ENCODE measurements at regions not wholly inside any gene's neighbourhood (a gene's known extent, or its start where the extent isn't known, plus 50 kb on each side); places are given as distances from the start of the nearest gene placed in this dataset.

GRCh38 chr5:74056789-74057164 is 430.8 kb downstream of the ARHGEF28 start:
- Mint-ChIP-seq H3K27me3 (ENCODE audit: low read depth) (peaks cover 5% of the 10 kb centered on the region), H3K9me3 (no peaks in the 10 kb centered on the region), H3K4me1 (ENCODE audit: low read depth) (no peaks in the 10 kb centered on the region), H3K4me3 (no peak overlapping the region), H3K36me3 (ENCODE audit: insufficient read depth) (no peaks in the 10 kb centered on the region)
- no peak for ATAC-seq
- DNase-seq = no peak

DNA sequence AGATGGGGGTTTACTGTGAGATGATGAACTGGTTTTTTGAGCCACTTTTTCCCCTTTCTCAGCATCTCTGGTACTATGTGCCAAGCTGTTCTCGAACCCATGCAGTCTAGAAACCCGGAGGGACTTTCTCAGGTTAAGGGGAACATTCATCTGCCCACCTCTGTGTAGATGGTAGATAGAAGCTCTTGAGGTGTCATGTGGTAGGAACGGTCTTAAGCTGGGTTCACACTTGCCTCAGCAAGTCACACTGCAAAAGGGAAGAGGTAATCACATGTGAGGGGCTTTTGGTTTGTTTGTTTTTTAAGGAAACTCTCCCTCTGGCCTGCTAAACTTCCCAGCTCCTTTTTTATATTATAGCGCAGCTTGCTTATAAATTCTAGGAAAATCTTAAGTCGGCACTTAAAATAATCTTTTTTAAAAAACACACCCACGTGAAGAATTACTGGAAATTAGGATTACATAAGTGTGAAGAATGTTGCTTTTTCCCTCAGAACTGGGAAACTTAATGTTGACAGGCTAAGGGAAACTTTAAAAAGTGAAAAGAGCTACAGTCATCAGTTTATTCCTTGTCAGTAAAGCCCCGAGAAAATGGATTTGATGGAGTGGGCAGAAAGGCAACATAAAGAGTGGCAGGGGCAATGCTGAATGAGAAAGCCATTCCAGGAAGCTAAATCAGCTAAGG is 430.3 kb downstream of the ARHGEF28 start:
- no peak overlapping the region for H3K4me3 Mint-ChIP-seq
- no peaks in the 10 kb centered on the region for H3K36me3 Mint-ChIP-seq (ENCODE audit: insufficient read depth)
- H3K9me3 Mint-ChIP-seq = no peaks in the 10 kb centered on the region
- H3K27me3 Mint-ChIP-seq (ENCODE audit: low read depth) = peaks cover 5% of the 10 kb centered on the region
- H3K4me1 Mint-ChIP-seq (ENCODE audit: low read depth) = no peaks in the 10 kb centered on the region
- ATAC-seq (no peak), DNase-seq (no peak)

DNA sequence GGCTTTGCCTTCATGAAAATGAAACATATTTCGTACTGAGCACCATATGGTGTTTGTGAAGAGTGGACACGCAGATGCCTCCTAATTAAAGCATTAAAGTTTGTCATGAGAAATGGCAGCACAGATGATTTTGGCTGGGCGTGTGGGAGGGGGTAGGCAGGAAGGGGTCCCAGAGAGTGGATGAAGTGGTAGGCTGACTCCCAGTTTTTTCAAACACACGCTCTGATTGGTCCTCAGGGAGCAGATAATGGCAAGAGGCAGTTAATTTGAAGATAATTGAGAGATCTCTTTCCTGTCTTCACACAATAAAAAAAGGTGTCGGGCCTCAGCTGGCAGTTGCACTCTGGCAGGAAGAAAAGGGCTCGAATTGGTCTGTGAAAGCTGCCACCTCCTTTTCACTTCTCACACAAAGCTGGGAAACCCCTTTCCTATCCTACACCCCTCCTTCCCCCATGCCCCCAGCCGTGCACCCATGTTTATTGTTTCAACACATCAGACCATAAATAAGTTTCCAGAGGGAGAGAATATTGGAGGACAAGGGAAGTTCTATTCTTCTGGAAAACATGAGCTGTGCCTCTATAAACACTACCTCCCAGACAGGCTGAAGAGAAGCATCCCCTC is 429.6 kb downstream of the ARHGEF28 start:
- Mint-ChIP-seq H3K9me3 (no peaks in the 10 kb centered on the region), H3K4me3 (no peak overlapping the region), H3K36me3 (ENCODE audit: insufficient read depth) (no peaks in the 10 kb centered on the region), H3K4me1 (ENCODE audit: low read depth) (no peaks in the 10 kb centered on the region), H3K27me3 (ENCODE audit: low read depth) (peaks cover 5% of the 10 kb centered on the region)
- DNase-seq (no peak), ATAC-seq (peak in 1 of 2 donors; percentile 10)

DNA sequence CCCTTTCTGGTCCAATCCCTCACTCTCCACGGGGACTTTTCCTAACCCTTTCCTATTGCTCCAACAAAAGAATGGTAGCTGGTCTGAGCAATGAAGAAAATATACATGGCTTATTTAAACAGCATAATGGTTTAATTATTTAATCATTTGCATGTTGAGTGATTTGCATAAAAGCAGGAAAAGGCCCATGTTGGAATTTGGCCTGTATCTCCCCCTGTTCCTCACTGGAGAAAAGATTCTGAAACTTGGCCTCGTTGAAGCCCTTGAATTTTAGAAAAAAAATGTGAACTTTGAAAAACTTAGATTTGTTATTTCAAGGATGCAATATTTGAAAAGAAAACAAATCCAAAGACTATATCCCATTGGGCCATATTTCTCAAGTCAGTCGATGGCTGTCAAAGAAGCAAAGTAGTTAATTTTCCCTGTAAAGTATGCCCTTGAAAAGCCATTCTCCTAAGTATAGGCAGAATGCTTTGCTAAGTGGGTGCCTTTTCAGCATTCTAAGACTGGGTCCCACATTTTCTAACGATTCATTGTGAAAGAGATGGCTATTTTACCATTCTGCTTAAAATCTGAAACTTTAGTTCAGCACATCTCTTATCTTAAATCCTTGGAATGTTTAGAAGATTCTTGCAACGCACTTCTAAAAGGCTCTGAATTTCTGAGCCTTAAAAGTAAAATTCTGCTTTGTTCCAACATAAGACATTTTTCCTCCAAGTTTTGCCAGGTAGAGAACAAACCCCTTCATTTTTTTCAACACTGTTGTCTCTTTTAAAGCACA is 428.8 kb downstream of the ARHGEF28 start:
- H3K36me3 Mint-ChIP-seq (ENCODE audit: insufficient read depth) = no peaks in the 10 kb centered on the region
- DNase-seq = no peak
- peaks cover 5% of the 10 kb centered on the region for H3K27me3 Mint-ChIP-seq (ENCODE audit: low read depth)
- no peak for ATAC-seq
- H3K4me3 Mint-ChIP-seq = no peak overlapping the region
- no peaks in the 10 kb centered on the region for H3K4me1 Mint-ChIP-seq (ENCODE audit: low read depth)
- no peaks in the 10 kb centered on the region for H3K9me3 Mint-ChIP-seq

GRCh38 chr5:74054139-74054538 is 428.1 kb downstream of the ARHGEF28 start:
- no peak for ATAC-seq
- no peak for DNase-seq
- peaks cover 5% of the 10 kb centered on the region for H3K27me3 Mint-ChIP-seq (ENCODE audit: low read depth)
- H3K4me1 Mint-ChIP-seq (ENCODE audit: low read depth) = no peaks in the 10 kb centered on the region
- H3K4me3 Mint-ChIP-seq = no peak overlapping the region
- H3K9me3 Mint-ChIP-seq = no peaks in the 10 kb centered on the region
- no peaks in the 10 kb centered on the region for H3K36me3 Mint-ChIP-seq (ENCODE audit: insufficient read depth)

DNA sequence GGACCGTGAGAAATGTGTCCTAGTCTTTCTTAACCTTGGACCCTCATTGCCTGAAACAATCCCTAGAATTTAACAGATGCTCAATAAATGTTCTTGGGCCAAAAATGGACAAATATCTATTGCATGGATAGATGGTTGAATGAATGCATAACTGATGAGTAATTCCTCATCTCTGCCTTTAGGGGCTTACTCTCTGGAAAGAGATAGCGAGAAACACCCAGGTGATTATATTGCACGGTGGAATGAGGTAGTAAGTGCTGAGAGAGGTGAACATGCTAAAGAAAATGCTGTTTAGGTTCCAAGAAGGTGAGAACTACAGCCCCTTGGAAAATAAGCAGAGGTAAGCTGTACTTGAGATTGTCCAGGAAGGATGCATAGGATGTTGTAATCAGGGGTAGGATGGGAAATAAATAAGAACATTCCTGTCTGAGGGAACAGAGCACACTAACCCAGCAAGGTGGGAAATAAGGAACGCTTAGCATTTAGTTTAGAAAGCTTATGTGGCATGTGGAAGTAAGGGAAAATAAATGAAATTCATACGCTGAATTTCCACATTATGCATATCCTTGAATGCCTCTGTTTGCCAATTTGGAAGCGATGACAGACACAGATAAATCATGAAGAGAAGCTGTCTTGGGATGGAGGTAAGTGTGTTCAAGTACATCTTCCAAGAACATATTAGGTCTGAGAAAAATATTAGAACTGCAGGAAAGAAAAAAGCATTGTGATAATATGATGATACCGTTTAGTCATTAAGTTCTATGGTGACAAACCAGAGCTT is 426.6 kb downstream of the ARHGEF28 start:
- Mint-ChIP-seq H3K9me3 (no peaks in the 10 kb centered on the region), H3K36me3 (ENCODE audit: insufficient read depth) (no peaks in the 10 kb centered on the region), H3K27me3 (ENCODE audit: low read depth) (peaks cover 5% of the 10 kb centered on the region), H3K4me3 (no peak overlapping the region), H3K4me1 (ENCODE audit: low read depth) (no peaks in the 10 kb centered on the region)
- ATAC-seq (no peak), DNase-seq (no peak)

DNA sequence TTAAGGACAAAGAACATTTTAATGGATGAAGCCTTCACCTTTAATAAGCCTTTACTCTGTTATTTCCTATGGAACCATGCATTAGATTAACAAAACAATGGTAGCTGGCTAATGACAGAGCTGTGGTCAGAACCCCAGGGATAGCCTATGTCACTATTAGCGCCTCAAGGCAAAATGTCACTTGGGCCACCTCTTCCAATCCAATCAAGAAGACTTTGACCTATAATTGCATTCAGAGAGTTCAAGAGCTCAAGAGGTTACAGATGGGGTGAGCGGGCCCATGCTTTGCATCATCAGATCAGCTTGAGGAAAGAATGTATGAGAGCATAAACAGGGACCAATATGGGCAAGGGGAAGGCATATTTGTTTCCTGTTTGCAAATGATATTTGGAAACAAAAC is 425.1 kb downstream of the ARHGEF28 start:
- H3K27me3 Mint-ChIP-seq (ENCODE audit: low read depth) = peaks cover 3% of the 10 kb centered on the region
- no peaks in the 10 kb centered on the region for H3K36me3 Mint-ChIP-seq (ENCODE audit: insufficient read depth)
- no peaks in the 10 kb centered on the region for H3K4me1 Mint-ChIP-seq (ENCODE audit: low read depth)
- ATAC-seq = no peak
- DNase-seq = no peak
- H3K9me3 Mint-ChIP-seq = no peaks in the 10 kb centered on the region
- H3K4me3 Mint-ChIP-seq = no peak overlapping the region

DNA sequence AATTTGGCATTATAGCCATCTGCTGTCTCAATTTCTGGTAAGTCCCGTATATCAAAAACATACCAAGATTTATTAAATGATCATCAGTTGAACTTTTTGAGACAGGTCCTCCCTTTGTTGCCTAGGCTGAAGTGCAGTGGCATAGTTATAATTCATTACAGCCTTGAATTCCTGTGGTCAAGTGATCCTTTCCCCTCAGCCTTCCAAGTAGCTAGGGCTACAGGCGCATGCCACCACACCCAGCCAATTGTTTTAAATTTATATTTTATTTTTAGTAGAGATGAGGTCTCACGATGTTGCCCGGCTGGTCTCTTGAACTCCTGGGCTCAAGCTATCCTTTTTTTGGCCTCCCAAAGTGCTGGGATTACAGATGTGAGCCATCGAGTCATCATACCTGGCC is 418.9 kb downstream of the ARHGEF28 start:
- ATAC-seq = no peak
- no peaks in the 10 kb centered on the region for H3K36me3 Mint-ChIP-seq (ENCODE audit: insufficient read depth)
- H3K4me3 Mint-ChIP-seq = no peak overlapping the region
- DNase-seq = no peak
- H3K9me3 Mint-ChIP-seq = no peaks in the 10 kb centered on the region
- peaks cover 2% of the 10 kb centered on the region for H3K27me3 Mint-ChIP-seq (ENCODE audit: low read depth)
- no peaks in the 10 kb centered on the region for H3K4me1 Mint-ChIP-seq (ENCODE audit: low read depth)

GRCh38 chr5:74042959-74043358 is 417.0 kb downstream of the ARHGEF28 start:
- H3K4me1 Mint-ChIP-seq (ENCODE audit: low read depth) = no peaks in the 10 kb centered on the region
- no peak overlapping the region for H3K4me3 Mint-ChIP-seq
- no peak for ATAC-seq
- DNase-seq = no peak
- H3K27me3 Mint-ChIP-seq (ENCODE audit: low read depth) = peaks cover 2% of the 10 kb centered on the region
- no peaks in the 10 kb centered on the region for H3K36me3 Mint-ChIP-seq (ENCODE audit: insufficient read depth)
- H3K9me3 Mint-ChIP-seq = no peaks in the 10 kb centered on the region

DNA sequence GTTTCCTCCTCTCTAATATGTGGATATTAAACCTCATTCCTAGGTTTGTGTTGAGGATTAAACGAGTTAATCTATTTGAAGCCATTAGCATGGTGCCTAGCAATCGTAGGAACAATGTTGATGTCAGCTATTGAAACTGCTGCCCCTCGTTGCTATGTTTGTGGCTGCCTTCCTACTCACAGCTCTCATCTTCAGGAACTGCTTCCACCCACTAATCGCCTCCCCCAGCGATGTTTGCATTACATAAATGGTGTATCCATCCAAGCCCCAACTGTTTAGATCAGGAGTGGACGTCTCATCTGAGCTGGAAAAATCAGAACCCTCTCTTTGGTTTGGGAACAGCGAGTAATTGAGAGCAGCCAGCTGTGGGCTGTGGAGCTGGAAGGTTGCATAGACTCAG is 416.6 kb downstream of the ARHGEF28 start:
- H3K9me3 Mint-ChIP-seq = no peaks in the 10 kb centered on the region
- no peak overlapping the region for H3K4me3 Mint-ChIP-seq
- DNase-seq (no peak), ATAC-seq (no peak)
- no peaks in the 10 kb centered on the region for H3K4me1 Mint-ChIP-seq (ENCODE audit: low read depth)
- H3K36me3 Mint-ChIP-seq (ENCODE audit: insufficient read depth) = no peaks in the 10 kb centered on the region
- peaks cover 2% of the 10 kb centered on the region for H3K27me3 Mint-ChIP-seq (ENCODE audit: low read depth)

DNA sequence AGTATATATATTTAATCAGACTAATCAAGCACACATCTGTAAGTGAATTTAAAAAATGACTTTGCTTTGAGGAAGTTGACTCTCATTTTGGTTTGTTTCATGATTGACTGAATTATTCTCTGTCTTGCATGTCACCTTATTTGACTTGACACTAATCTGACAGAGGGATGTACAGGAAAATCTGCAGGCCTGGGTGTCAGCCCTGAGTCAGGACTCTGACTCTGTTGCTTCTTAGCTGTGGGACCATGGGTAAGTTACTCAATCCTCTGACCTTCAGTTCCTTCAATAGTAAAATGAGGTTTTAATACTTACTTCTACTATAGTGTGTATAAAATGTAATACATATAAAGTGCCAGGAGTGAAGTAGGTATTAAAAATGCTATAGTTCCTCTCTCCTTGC is 415.9 kb downstream of the ARHGEF28 start:
- no peak overlapping the region for H3K4me3 Mint-ChIP-seq
- H3K36me3 Mint-ChIP-seq (ENCODE audit: insufficient read depth) = no peaks in the 10 kb centered on the region
- DNase-seq = no peak
- no peaks in the 10 kb centered on the region for H3K9me3 Mint-ChIP-seq
- H3K27me3 Mint-ChIP-seq (ENCODE audit: low read depth) = peaks cover 2% of the 10 kb centered on the region
- ATAC-seq = no peak
- H3K4me1 Mint-ChIP-seq (ENCODE audit: low read depth) = no peaks in the 10 kb centered on the region

DNA sequence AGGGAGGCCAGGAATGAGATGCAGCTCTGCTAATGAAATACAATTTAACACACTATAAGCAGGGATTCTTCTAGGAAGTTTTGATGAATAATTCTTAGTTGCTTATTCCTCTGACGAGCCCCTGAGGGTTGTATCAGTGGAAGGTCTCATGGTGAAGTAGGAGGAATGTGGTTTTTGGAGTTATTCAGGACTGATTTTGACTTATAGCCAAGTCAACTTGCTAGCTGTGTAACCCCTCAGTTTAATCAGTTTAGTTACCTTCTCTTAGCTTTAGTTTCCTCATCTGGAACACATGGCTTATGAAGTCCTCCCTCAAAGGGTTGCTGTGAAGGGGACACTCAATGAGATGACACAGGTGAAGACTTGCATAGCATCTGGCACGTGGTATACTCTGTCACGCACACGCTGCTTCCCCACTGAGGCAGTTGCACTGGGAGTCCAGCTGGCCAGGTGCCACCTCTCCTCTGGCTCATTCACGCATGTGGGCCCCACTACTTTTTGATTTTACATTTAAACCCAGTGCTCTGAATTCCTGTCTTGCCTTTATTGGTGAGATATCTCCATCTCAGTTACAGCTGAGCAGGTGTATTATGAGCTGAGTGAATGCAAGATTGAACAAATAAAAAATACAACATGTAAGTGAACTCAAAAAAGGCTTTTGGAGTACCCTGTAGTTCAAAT is 415.0 kb downstream of the ARHGEF28 start:
- no peak overlapping the region for H3K4me3 Mint-ChIP-seq
- H3K27me3 Mint-ChIP-seq (ENCODE audit: low read depth) = peaks cover 2% of the 10 kb centered on the region
- ATAC-seq (no peak), DNase-seq (no peak)
- H3K36me3 Mint-ChIP-seq (ENCODE audit: insufficient read depth) = no peaks in the 10 kb centered on the region
- H3K9me3 Mint-ChIP-seq = no peaks in the 10 kb centered on the region
- no peaks in the 10 kb centered on the region for H3K4me1 Mint-ChIP-seq (ENCODE audit: low read depth)

GRCh38 chr5:74040065-74040551 is 414.1 kb downstream of the ARHGEF28 start:
- Mint-ChIP-seq H3K27me3 (ENCODE audit: low read depth) (peaks cover 2% of the 10 kb centered on the region), H3K9me3 (no peaks in the 10 kb centered on the region), H3K4me1 (ENCODE audit: low read depth) (no peaks in the 10 kb centered on the region), H3K4me3 (no peak overlapping the region), H3K36me3 (ENCODE audit: insufficient read depth) (no peaks in the 10 kb centered on the region)
- ATAC-seq (no peak), DNase-seq (no peak)

DNA sequence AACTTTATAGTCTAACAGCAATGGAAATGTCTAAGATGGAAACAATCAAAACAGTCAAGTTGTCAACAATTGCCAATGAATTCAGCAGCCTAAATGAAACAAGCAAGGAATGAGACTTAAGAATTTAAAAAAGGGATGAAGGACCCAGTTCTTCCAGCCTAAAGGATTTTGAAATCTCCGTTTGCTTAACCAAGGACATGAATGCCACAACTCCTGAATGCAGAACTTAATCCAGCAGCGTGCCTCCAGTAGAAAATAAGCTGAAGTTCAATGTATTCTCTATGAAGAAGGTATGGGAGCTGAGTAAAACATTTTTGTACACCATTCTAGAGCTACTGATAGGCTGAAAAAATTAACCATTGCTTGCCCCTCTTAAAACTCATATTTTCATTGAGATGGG is 411.3 kb downstream of the ARHGEF28 start:
- Mint-ChIP-seq H3K9me3 (no peaks in the 10 kb centered on the region), H3K36me3 (ENCODE audit: insufficient read depth) (no peaks in the 10 kb centered on the region), H3K27me3 (ENCODE audit: low read depth) (peaks cover 2% of the 10 kb centered on the region), H3K4me3 (no peak overlapping the region), H3K4me1 (ENCODE audit: low read depth) (no peaks in the 10 kb centered on the region)
- DNase-seq = no peak
- no peak for ATAC-seq
